WTC11 (cell line): ENCODE measurements at regions not wholly inside any gene's neighbourhood (a gene's known extent, or its start where the extent isn't known, plus 50 kb on each side); places are given as distances from the start of the nearest gene placed in this dataset.

Experiments
- ATAC-seq: fragments of 200-7000 bp; cut with Tn5 transposase; 2 replicates; pipeline ENCODE4 v1.10.0; 2021; ENCODE audit warnings: mild to moderate bottlenecking, moderate library complexity
- CTCF ChIA-PET: fragments of 300-600 bp; sonication (Branson Sonifier 250); formaldehyde crosslinking; loops from one replicate; lab custom pipeline; 2021; ENCODE audit warnings: antibody characterized with exemption; lab: Charles Lee
- POLR2A ChIA-PET: fragments of 350-600 bp; sonication (Branson Sonifier 250); formaldehyde crosslinking; loops from one replicate; lab custom pipeline; 2021; ENCODE audit warnings: antibody characterized with exemption; lab: Charles Lee
- DNase-seq: peaks from one replicate; pipeline ENCODE4 v3.0.0; 2021; ENCODE audit warnings: low spot score
- H3K27ac Mint-ChIP-seq: 2 replicates; pipeline ENCODE4 v1.8.0; 2021; ENCODE audit warnings: mixed read lengths
- H3K27me3 Mint-ChIP-seq: 2 replicates; pipeline ENCODE4 v1.8.0; 2021; ENCODE audit warnings: low read depth, mild to moderate bottlenecking, moderate library complexity, mixed read lengths
- H3K36me3 Mint-ChIP-seq: 2 replicates; pipeline ENCODE4 v1.8.0; 2021; ENCODE audit warnings: mixed read lengths
- H3K4me1 Mint-ChIP-seq: 2 replicates; pipeline ENCODE4 v1.8.0; 2022; ENCODE audit warnings: mixed read lengths
- H3K4me3 Mint-ChIP-seq: 2 replicates; pipeline ENCODE4 v1.8.0; 2021; ENCODE audit warnings: mild to moderate bottlenecking, moderate library complexity, mixed read lengths
- H3K9me3 Mint-ChIP-seq: 2 replicates; pipeline ENCODE4 v1.8.0; 2021; ENCODE audit warnings: mixed read lengths
- ATF1 ChIP-seq: sonication (generic); formaldehyde crosslinking; IDR thresholded peaks from 2 replicates; pipeline ENCODE4 v1.8.1; 2023; ENCODE audit warnings: mild to moderate bottlenecking, moderate library complexity, missing genetic modification reagents
- FOXK1 ChIP-seq: sonication (generic); formaldehyde crosslinking; IDR thresholded peaks from 2 replicates; pipeline ENCODE4 v1.8.0; 2022; ENCODE audit warnings: mild to moderate bottlenecking, moderate library complexity, missing genetic modification reagents
- FOXP1 ChIP-seq: sonication (generic); formaldehyde crosslinking; IDR thresholded peaks from 2 replicates; pipeline ENCODE4 v1.8.0; 2022; ENCODE audit warnings: missing genetic modification reagents, mild to moderate bottlenecking, moderate library complexity, borderline replicate concordance
- GABPB1 ChIP-seq: sonication (generic); formaldehyde crosslinking; IDR thresholded peaks from 2 replicates; pipeline ENCODE4 v1.8.1; 2023; ENCODE audit warnings: mild to moderate bottlenecking, missing genetic modification reagents
- GTF2I ChIP-seq: fragments of 250-450 bp; sonication (Bioruptor Pico); conservative IDR thresholded peaks from 2 replicates; pipeline ENCODE4 v1.4.0; 2021; ENCODE audit warnings: mild to moderate bottlenecking
- PRRX2 ChIP-seq: fragments of 250-450 bp; sonication (Bioruptor Pico); IDR thresholded peaks from 2 replicates; pipeline ENCODE4 v1.8.0; 2021; ENCODE audit warnings: mild to moderate bottlenecking
- ZBTB21 ChIP-seq: sonication (generic); formaldehyde crosslinking; IDR thresholded peaks from 2 replicates; pipeline ENCODE4 v1.8.1; 2023; ENCODE audit warnings: mild to moderate bottlenecking, missing genetic modification reagents, borderline replicate concordance
- ZNF121 ChIP-seq: sonication (generic); formaldehyde crosslinking; IDR thresholded peaks from 2 replicates; pipeline ENCODE4 v1.8.0; 2023; ENCODE audit warnings: missing genetic modification reagents
- ZNF219 ChIP-seq: sonication (generic); formaldehyde crosslinking; IDR thresholded peaks from 2 replicates; pipeline ENCODE4 v1.8.0; 2023; ENCODE audit warnings: missing genetic modification reagents, mild to moderate bottlenecking, borderline replicate concordance
- ZNF232 ChIP-seq: sonication (generic); formaldehyde crosslinking; IDR thresholded peaks from 2 replicates; pipeline ENCODE4 v1.8.0; 2022; ENCODE audit warnings: mild to moderate bottlenecking, missing genetic modification reagents
- ZNF396 ChIP-seq: fragments of 250-450 bp; sonication (Bioruptor Pico); IDR thresholded peaks from 2 replicates; pipeline ENCODE4 v1.8.0; 2021; ENCODE audit warnings: mild to moderate bottlenecking, moderate library complexity, borderline replicate concordance
- ZNF423 ChIP-seq: fragments of 250-450 bp; sonication (Bioruptor Pico); IDR thresholded peaks from 2 replicates; pipeline ENCODE4 v2.1.2; 2022; ENCODE audit warnings: mild to moderate bottlenecking, moderate library complexity
- ZNF671 ChIP-seq: fragments of 250-450 bp; sonication (Bioruptor Pico); IDR thresholded peaks from 2 replicates; pipeline ENCODE4 v1.8.0; 2021; ENCODE audit warnings: mild to moderate bottlenecking
- TF ChIP-seq, protein P1 (sequence below): sonication (generic); formaldehyde crosslinking; IDR thresholded peaks from 2 replicates; pipeline ENCODE4 v1.8.0; 2023; ENCODE audit warnings: mild to moderate bottlenecking, missing genetic modification reagents
- TF ChIP-seq, protein P2 (sequence below): sonication (generic); formaldehyde crosslinking; conservative IDR thresholded peaks from 2 replicates; pipeline ENCODE4 v1.8.1; 2023; ENCODE audit warnings: mild to moderate bottlenecking, low read depth, missing genetic modification reagents, moderate library complexity
- TF ChIP-seq, protein P3 (sequence below): sonication (generic); formaldehyde crosslinking; conservative IDR thresholded peaks from 2 replicates; pipeline ENCODE4 v1.8.1; 2022; ENCODE audit warnings: mild to moderate bottlenecking, missing genetic modification reagents
- TF ChIP-seq, protein P4 (sequence below): sonication (generic); formaldehyde crosslinking; IDR thresholded peaks from 2 replicates; pipeline ENCODE4 v1.8.0; 2022; ENCODE audit warnings: mild to moderate bottlenecking, missing genetic modification reagents
- TF ChIP-seq, protein P5 (sequence below): sonication (generic); formaldehyde crosslinking; IDR thresholded peaks from 2 replicates; pipeline ENCODE4 v1.8.0; 2023; ENCODE audit warnings: missing genetic modification reagents, mild to moderate bottlenecking, borderline replicate concordance
- TF ChIP-seq, protein P6 (sequence below): sonication (generic); formaldehyde crosslinking; IDR thresholded peaks from 2 replicates; pipeline ENCODE4 v1.8.1; 2022; ENCODE audit warnings: mild to moderate bottlenecking, moderate library complexity, missing genetic modification reagents

DNA sequence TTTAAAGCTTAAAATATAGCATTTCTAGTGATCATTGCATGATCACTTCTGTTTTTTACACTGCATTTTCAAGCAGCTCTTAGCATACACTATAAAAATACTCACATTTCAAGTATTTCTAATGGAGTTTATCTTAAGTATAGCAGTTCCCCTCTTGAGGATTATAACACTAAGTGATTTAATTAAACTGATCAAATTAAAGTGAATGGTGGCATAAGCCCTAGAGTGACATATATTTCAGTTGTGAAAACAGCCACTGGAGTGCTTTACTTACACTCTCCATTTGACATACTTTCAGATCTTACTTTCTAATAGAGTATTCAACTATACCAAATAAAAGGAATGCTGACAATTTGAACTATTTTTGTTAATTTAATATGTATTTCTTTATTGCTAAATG is 623.3 kb upstream of the TMPRSS15 start:
- POLR2A ChIA-PET: no interaction called here
- Mint-ChIP-seq H3K4me1 (no peaks in the 10 kb centered on the region), H3K27me3 (no peaks in the 10 kb centered on the region), H3K36me3 (no peaks in the 10 kb centered on the region), H3K9me3 (no peaks in the 10 kb centered on the region), H3K4me3 (no peak overlapping the region), H3K27ac (no peak overlapping the region)
- no peak for ATAC-seq
- no peak for DNase-seq
- CTCF ChIA-PET: no interaction called here
- no peak for TF ChIP-seq ATF1 (CRISPR knock-in tag)
- TF ChIP-seq ZNF219 (CRISPR knock-in tag): no peak
- TF ChIP-seq ZNF121 (CRISPR knock-in tag): no peak
- TF ChIP-seq ZNF232 (CRISPR knock-in tag): no peak
- TF ChIP-seq, protein P1, sequence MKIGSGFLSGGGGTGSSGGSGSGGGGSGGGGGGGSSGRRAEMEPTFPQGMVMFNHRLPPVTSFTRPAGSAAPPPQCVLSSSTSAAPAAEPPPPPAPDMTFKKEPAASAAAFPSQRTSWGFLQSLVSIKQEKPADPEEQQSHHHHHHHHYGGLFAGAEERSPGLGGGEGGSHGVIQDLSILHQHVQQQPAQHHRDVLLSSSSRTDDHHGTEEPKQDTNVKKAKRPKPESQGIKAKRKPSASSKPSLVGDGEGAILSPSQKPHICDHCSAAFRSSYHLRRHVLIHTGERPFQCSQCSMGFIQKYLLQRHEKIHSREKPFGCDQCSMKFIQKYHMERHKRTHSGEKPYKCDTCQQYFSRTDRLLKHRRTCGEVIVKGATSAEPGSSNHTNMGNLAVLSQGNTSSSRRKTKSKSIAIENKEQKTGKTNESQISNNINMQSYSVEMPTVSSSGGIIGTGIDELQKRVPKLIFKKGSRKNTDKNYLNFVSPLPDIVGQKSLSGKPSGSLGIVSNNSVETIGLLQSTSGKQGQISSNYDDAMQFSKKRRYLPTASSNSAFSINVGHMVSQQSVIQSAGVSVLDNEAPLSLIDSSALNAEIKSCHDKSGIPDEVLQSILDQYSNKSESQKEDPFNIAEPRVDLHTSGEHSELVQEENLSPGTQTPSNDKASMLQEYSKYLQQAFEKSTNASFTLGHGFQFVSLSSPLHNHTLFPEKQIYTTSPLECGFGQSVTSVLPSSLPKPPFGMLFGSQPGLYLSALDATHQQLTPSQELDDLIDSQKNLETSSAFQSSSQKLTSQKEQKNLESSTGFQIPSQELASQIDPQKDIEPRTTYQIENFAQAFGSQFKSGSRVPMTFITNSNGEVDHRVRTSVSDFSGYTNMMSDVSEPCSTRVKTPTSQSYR: no peak
- TF ChIP-seq FOXK1 (CRISPR knock-in tag): no peak
- TF ChIP-seq GTF2I: no peak
- TF ChIP-seq ZNF671 (CRISPR knock-in tag): no peak
- no peak for TF ChIP-seq GABPB1

DNA sequence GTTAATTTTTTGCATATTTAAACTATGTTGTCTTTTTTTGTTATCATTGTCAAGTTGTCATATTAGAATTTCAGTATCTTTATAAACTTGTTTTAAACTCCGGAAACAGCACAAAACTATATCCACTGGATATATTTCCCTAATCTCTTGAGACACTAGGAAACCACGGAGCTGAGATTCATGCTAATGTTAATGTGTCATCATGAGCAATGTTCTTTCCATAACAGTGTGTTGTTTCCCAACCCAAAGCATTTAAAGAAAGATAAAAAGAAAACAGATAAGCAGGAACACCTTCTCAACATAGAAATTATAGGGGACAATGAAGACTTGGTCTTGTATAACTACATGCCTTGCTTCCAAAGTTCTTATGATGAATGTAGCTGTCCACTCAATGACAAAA is 626.2 kb upstream of the TMPRSS15 start:
- ChIA-PET CTCF (no interaction called here), POLR2A (no interaction called here)
- Mint-ChIP-seq H3K4me3 (no peak overlapping the region), H3K36me3 (no peaks in the 10 kb centered on the region), H3K27me3 (no peaks in the 10 kb centered on the region), H3K27ac (no peak overlapping the region), H3K4me1 (no peaks in the 10 kb centered on the region), H3K9me3 (no peaks in the 10 kb centered on the region)
- no peak for DNase-seq
- TF ChIP-seq, protein P2, sequence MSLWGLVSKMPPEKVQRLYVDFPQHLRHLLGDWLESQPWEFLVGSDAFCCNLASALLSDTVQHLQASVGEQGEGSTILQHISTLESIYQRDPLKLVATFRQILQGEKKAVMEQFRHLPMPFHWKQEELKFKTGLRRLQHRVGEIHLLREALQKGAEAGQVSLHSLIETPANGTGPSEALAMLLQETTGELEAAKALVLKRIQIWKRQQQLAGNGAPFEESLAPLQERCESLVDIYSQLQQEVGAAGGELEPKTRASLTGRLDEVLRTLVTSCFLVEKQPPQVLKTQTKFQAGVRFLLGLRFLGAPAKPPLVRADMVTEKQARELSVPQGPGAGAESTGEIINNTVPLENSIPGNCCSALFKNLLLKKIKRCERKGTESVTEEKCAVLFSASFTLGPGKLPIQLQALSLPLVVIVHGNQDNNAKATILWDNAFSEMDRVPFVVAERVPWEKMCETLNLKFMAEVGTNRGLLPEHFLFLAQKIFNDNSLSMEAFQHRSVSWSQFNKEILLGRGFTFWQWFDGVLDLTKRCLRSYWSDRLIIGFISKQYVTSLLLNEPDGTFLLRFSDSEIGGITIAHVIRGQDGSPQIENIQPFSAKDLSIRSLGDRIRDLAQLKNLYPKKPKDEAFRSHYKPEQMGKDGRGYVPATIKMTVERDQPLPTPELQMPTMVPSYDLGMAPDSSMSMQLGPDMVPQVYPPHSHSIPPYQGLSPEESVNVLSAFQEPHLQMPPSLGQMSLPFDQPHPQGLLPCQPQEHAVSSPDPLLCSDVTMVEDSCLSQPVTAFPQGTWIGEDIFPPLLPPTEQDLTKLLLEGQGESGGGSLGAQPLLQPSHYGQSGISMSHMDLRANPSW (CRISPR knock-in tag): no peak
- no peak for TF ChIP-seq ZBTB21 (CRISPR knock-in tag)
- TF ChIP-seq, protein P3, sequence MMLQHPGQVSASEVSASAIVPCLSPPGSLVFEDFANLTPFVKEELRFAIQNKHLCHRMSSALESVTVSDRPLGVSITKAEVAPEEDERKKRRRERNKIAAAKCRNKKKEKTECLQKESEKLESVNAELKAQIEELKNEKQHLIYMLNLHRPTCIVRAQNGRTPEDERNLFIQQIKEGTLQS: no peak
- TF ChIP-seq, protein P4, sequence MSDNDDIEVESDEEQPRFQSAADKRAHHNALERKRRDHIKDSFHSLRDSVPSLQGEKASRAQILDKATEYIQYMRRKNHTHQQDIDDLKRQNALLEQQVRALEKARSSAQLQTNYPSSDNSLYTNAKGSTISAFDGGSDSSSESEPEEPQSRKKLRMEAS (CRISPR knock-in tag): no peak
- no peak for ATAC-seq

DNA sequence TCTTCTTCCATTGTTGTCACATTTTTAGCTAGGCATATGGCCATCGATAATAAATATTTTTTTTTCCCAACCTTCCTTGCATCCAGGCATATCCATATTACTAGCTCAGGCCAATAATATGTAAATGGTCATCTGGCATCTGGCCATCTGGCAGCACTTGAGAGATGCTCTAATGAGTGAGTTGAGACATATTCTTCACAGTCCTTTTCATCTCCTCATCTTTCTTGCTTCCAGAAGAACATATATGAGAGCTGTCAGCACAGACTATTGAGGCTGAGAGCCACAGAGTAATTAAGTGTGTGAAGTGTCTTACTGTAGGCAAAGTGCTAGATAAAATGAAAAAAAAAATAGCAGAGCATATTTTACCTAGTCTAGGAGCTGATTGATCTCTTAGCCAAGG is 628.4 kb upstream of the TMPRSS15 start:
- Mint-ChIP-seq H3K4me3 (no peak overlapping the region), H3K27me3 (no peaks in the 10 kb centered on the region), H3K27ac (no peak overlapping the region), H3K9me3 (no peaks in the 10 kb centered on the region), H3K36me3 (no peaks in the 10 kb centered on the region), H3K4me1 (no peaks in the 10 kb centered on the region)
- DNase-seq: no peak
- ChIA-PET POLR2A (no interaction called here), CTCF (no interaction called here)
- no peak for ATAC-seq
- TF ChIP-seq PRRX2 (no peak), ZNF423 (CRISPR knock-in tag) (no peak), GABPB1 (no peak), ZNF396 (CRISPR knock-in tag) (no peak), FOXP1 (CRISPR knock-in tag) (no peak)
- TF ChIP-seq, protein P5, sequence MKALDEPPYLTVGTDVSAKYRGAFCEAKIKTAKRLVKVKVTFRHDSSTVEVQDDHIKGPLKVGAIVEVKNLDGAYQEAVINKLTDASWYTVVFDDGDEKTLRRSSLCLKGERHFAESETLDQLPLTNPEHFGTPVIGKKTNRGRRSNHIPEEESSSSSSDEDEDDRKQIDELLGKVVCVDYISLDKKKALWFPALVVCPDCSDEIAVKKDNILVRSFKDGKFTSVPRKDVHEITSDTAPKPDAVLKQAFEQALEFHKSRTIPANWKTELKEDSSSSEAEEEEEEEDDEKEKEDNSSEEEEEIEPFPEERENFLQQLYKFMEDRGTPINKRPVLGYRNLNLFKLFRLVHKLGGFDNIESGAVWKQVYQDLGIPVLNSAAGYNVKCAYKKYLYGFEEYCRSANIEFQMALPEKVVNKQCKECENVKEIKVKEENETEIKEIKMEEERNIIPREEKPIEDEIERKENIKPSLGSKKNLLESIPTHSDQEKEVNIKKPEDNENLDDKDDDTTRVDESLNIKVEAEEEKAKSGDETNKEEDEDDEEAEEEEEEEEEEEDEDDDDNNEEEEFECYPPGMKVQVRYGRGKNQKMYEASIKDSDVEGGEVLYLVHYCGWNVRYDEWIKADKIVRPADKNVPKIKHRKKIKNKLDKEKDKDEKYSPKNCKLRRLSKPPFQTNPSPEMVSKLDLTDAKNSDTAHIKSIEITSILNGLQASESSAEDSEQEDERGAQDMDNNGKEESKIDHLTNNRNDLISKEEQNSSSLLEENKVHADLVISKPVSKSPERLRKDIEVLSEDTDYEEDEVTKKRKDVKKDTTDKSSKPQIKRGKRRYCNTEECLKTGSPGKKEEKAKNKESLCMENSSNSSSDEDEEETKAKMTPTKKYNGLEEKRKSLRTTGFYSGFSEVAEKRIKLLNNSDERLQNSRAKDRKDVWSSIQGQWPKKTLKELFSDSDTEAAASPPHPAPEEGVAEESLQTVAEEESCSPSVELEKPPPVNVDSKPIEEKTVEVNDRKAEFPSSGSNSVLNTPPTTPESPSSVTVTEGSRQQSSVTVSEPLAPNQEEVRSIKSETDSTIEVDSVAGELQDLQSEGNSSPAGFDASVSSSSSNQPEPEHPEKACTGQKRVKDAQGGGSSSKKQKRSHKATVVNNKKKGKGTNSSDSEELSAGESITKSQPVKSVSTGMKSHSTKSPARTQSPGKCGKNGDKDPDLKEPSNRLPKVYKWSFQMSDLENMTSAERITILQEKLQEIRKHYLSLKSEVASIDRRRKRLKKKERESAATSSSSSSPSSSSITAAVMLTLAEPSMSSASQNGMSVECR (CRISPR knock-in tag): no peak
- TF ChIP-seq, protein P1: no peak
- TF ChIP-seq, protein P6, sequence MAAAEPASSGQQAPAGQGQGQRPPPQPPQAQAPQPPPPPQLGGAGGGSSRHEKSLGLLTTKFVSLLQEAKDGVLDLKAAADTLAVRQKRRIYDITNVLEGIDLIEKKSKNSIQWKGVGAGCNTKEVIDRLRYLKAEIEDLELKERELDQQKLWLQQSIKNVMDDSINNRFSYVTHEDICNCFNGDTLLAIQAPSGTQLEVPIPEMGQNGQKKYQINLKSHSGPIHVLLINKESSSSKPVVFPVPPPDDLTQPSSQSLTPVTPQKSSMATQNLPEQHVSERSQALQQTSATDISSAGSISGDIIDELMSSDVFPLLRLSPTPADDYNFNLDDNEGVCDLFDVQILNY: no peak
